ENCODE measurements at regions not wholly inside any gene's neighbourhood (a gene's known extent, or its start where the extent isn't known, plus 50 kb on each side); places are given as distances from the start of the nearest gene placed in this dataset.

DNA sequence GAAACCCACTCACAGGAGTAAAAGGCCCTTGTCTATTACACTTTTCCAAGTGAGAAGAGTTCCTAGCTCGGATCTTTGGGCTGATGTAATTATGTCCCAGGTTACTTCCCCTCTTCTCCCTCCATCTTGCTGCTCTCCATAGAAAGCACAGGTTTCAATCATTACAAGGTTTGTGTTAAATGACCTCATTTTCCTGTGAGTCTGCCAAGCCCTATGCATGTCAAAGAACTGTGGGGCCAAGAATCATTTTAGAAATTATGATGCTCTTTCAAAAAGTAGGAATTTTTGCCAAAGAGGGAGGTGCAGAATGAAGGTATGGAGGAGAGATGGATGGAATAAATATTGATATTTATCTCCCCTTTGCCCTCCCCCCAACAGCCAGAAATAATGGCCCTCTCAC is 129.3 kb upstream of the TPM1 start:
- H3K27ac ChIP-seq (ENCODE audit: low read depth, low read length) = no peak overlapping the region
- H3K27me3 ChIP-seq (ENCODE audit: control insufficient read depth in 1 of 2, insufficient read depth in 2 of 2, low read length in 2 of 2) = no peaks in the 10 kb centered on the region
- peaks cover 13% of the 10 kb centered on the region for H3K4me1 ChIP-seq (ENCODE audit: insufficient read depth, low read length)
- H3K36me3 ChIP-seq (ENCODE audit: insufficient read depth, low read length) = no peaks in the 10 kb centered on the region
- no peaks in the 10 kb centered on the region for H3K9me3 ChIP-seq (ENCODE audit: low read length)
- H3K9ac ChIP-seq (ENCODE audit: low read length) = no peak overlapping the region
- H3K4me3 ChIP-seq (ENCODE audit: low read depth in 1 of 2, low read length in 2 of 2) = no peak overlapping the region

DNA sequence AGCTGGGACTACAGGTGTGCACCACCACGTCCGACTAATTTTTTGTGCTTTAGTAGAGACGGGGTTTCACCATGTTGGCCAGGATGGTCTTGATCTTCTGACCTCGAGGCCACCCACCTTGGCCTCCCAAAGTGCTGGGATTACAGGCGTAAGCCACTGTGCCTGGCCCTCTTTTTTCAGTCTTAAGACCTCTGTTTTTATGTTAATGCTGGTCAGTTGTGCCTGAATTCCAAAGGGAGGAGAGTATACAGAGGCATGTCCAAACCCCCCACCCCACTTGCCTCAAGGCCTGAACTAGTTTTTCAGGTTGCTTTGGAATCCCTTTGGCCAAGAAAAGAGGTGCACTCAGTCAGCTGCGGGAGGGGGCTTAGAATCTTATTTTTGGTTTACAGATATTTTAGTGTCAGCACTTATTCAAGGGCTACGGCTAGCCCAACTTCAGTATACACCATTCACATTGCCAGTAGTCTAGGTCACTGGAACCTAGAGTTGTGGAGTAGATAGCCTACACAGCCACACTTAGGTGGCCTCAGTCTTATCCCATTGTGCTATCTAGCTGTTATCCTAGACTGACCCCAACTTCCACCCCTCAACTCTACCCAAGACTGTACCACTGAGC is 128.0 kb upstream of the TPM1 start:
- Histone ChIP-seq H3K27me3 (ENCODE audit: control insufficient read depth in 1 of 2, insufficient read depth in 2 of 2, low read length in 2 of 2) (no peaks in the 10 kb centered on the region), H3K4me3 (ENCODE audit: low read depth in 1 of 2, low read length in 2 of 2) (no peak overlapping the region), H3K4me1 (ENCODE audit: insufficient read depth, low read length) (peaks cover 13% of the 10 kb centered on the region), H3K9me3 (ENCODE audit: low read length) (no peaks in the 10 kb centered on the region), H3K9ac (ENCODE audit: low read length) (no peak overlapping the region), H3K36me3 (ENCODE audit: insufficient read depth, low read length) (no peaks in the 10 kb centered on the region), H3K27ac (ENCODE audit: low read depth, low read length) (no peak overlapping the region)

DNA sequence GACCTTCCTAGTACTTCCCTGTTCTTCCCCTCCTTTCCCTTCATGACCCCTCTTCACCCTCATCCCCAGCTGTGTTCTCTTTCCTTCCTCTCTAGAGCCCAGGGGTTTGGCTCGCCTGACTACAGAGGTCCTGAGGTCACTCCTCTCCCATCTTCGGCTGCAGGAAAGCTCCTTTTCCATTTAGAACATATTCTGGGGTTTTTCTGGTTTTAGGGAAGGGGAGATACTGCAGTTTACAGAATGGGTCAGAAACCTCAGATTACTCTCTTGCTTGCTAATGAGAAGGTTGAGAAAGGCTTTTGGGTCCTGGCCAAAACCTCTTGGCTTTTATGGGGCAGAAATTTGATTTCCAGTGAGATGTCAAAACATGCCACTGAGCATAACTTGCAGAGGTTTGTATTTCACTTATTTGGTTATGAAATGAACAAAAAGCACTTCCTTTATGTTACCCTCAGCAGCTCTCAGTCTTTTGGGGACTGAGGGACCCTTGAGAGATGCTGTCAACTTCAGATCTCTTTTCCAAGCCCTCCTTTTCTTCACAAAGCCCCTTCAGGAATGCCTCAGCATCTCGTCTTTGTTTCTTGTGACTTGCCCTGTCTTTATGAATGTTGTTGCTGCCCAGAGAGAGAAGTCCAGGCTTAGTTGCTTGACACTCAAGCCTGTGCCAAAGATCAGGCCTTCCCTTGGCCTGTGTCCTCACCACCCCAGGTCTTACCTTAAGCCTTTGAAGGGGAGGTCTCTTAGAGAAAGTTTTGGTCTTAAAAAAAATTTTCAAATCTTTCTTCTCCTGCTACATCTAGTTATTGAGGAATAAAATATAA is 121.7 kb upstream of the TPM1 start:
- no peak overlapping the region for H3K27ac ChIP-seq (ENCODE audit: low read depth, low read length)
- H3K9me3 ChIP-seq (ENCODE audit: low read length) = no peaks in the 10 kb centered on the region
- H3K9ac ChIP-seq (ENCODE audit: low read length) = no peak overlapping the region
- H3K27me3 ChIP-seq (ENCODE audit: control insufficient read depth in 1 of 2, insufficient read depth in 2 of 2, low read length in 2 of 2) = no peaks in the 10 kb centered on the region
- no peaks in the 10 kb centered on the region for H3K36me3 ChIP-seq (ENCODE audit: insufficient read depth, low read length)
- no peak overlapping the region for H3K4me3 ChIP-seq (ENCODE audit: low read depth in 1 of 2, low read length in 2 of 2)
- H3K4me1 ChIP-seq (ENCODE audit: insufficient read depth, low read length) = peaks cover 8% of the 10 kb centered on the region

- Histone ChIP-seq H3K4me1 (ENCODE audit: insufficient read depth, low read length) (peaks cover 8% of the 10 kb centered on the region), H3K27me3 (ENCODE audit: control insufficient read depth in 1 of 2, insufficient read depth in 2 of 2, low read length in 2 of 2) (no peaks in the 10 kb centered on the region), H3K27ac (ENCODE audit: low read depth, low read length) (no peak overlapping the region), H3K36me3 (ENCODE audit: insufficient read depth, low read length) (no peaks in the 10 kb centered on the region), H3K9ac (ENCODE audit: low read length) (no peak overlapping the region), H3K9me3 (ENCODE audit: low read length) (no peaks in the 10 kb centered on the region), H3K4me3 (ENCODE audit: low read depth in 1 of 2, low read length in 2 of 2) (no peak overlapping the region)
Observed at GRCh38 chr15:62922514-62922913, 120.0 kb upstream of the TPM1 start.

- Histone ChIP-seq H3K4me1 (ENCODE audit: insufficient read depth, low read length) (peaks cover 4% of the 10 kb centered on the region), H3K27me3 (ENCODE audit: control insufficient read depth in 1 of 2, insufficient read depth in 2 of 2, low read length in 2 of 2) (no peaks in the 10 kb centered on the region), H3K9ac (ENCODE audit: low read length) (no peak overlapping the region), H3K27ac (ENCODE audit: low read depth, low read length) (no peak overlapping the region), H3K9me3 (ENCODE audit: low read length) (no peaks in the 10 kb centered on the region), H3K36me3 (ENCODE audit: insufficient read depth, low read length) (no peaks in the 10 kb centered on the region), H3K4me3 (ENCODE audit: low read depth in 1 of 2, low read length in 2 of 2) (no peak overlapping the region)
Observed at GRCh38 chr15:62925875-62926274, 116.7 kb upstream of the TPM1 start.

GRCh38 chr15:62927196-62927595 is 115.4 kb upstream of the TPM1 start:
- Histone ChIP-seq H3K27ac (ENCODE audit: low read depth, low read length) (no peak overlapping the region), H3K9ac (ENCODE audit: low read length) (no peak overlapping the region), H3K4me3 (ENCODE audit: low read depth in 1 of 2, low read length in 2 of 2) (no peak overlapping the region), H3K4me1 (ENCODE audit: insufficient read depth, low read length) (no peaks in the 10 kb centered on the region), H3K36me3 (ENCODE audit: insufficient read depth, low read length) (no peaks in the 10 kb centered on the region), H3K9me3 (ENCODE audit: low read length) (no peaks in the 10 kb centered on the region), H3K27me3 (ENCODE audit: control insufficient read depth in 1 of 2, insufficient read depth in 2 of 2, low read length in 2 of 2) (no peaks in the 10 kb centered on the region)

GRCh38 chr15:62927836-62928235 is 114.7 kb upstream of the TPM1 start:
- Histone ChIP-seq H3K9ac (ENCODE audit: low read length) (no peak overlapping the region), H3K36me3 (ENCODE audit: insufficient read depth, low read length) (no peaks in the 10 kb centered on the region), H3K9me3 (ENCODE audit: low read length) (no peaks in the 10 kb centered on the region), H3K27ac (ENCODE audit: low read depth, low read length) (no peak overlapping the region), H3K4me1 (ENCODE audit: insufficient read depth, low read length) (no peaks in the 10 kb centered on the region), H3K27me3 (ENCODE audit: control insufficient read depth in 1 of 2, insufficient read depth in 2 of 2, low read length in 2 of 2) (no peaks in the 10 kb centered on the region), H3K4me3 (ENCODE audit: low read depth in 1 of 2, low read length in 2 of 2) (no peak overlapping the region)

GRCh38 chr15:62928242-62928999 is 114.1 kb upstream of the TPM1 start:
- no peaks in the 10 kb centered on the region for H3K36me3 ChIP-seq (ENCODE audit: insufficient read depth, low read length)
- H3K9ac ChIP-seq (ENCODE audit: low read length) = no peak overlapping the region
- H3K4me3 ChIP-seq (ENCODE audit: low read depth in 1 of 2, low read length in 2 of 2) = no peak overlapping the region
- no peaks in the 10 kb centered on the region for H3K27me3 ChIP-seq (ENCODE audit: control insufficient read depth in 1 of 2, insufficient read depth in 2 of 2, low read length in 2 of 2)
- no peaks in the 10 kb centered on the region for H3K4me1 ChIP-seq (ENCODE audit: insufficient read depth, low read length)
- H3K27ac ChIP-seq (ENCODE audit: low read depth, low read length) = no peak overlapping the region
- no peaks in the 10 kb centered on the region for H3K9me3 ChIP-seq (ENCODE audit: low read length)

DNA sequence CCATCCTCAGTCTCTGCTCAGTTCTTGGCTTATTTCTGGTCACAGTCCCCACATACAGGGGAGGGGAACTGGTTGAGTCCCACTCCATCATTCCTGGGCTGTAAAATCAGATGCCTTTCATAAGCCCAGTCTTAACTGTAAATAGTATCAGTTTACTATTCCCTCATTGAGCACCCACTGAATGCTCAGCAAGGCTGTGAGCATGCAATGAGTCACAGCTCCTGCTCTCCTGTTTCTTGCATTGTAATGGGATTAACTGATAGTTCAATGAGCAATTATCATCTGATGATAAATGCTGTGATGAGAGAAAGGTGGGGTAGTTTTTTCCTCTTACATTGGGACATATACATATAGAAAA is 113.6 kb upstream of the TPM1 start:
- no peak overlapping the region for H3K4me3 ChIP-seq (ENCODE audit: low read depth in 1 of 2, low read length in 2 of 2)
- no peaks in the 10 kb centered on the region for H3K36me3 ChIP-seq (ENCODE audit: insufficient read depth, low read length)
- H3K9me3 ChIP-seq (ENCODE audit: low read length) = no peaks in the 10 kb centered on the region
- no peak overlapping the region for H3K9ac ChIP-seq (ENCODE audit: low read length)
- no peak overlapping the region for H3K27ac ChIP-seq (ENCODE audit: low read depth, low read length)
- H3K4me1 ChIP-seq (ENCODE audit: insufficient read depth, low read length) = no peaks in the 10 kb centered on the region
- H3K27me3 ChIP-seq (ENCODE audit: control insufficient read depth in 1 of 2, insufficient read depth in 2 of 2, low read length in 2 of 2) = no peaks in the 10 kb centered on the region

- no peaks in the 10 kb centered on the region for H3K27me3 ChIP-seq (ENCODE audit: control insufficient read depth in 1 of 2, insufficient read depth in 2 of 2, low read length in 2 of 2)
- H3K36me3 ChIP-seq (ENCODE audit: insufficient read depth, low read length) = no peaks in the 10 kb centered on the region
- no peak overlapping the region for H3K4me3 ChIP-seq (ENCODE audit: low read depth in 1 of 2, low read length in 2 of 2)
- no peaks in the 10 kb centered on the region for H3K9me3 ChIP-seq (ENCODE audit: low read length)
- no peak overlapping the region for H3K9ac ChIP-seq (ENCODE audit: low read length)
- no peaks in the 10 kb centered on the region for H3K4me1 ChIP-seq (ENCODE audit: insufficient read depth, low read length)
- no peak overlapping the region for H3K27ac ChIP-seq (ENCODE audit: low read depth, low read length)
Observed at GRCh38 chr15:62931650-62932049, 110.9 kb upstream of the TPM1 start.

DNA sequence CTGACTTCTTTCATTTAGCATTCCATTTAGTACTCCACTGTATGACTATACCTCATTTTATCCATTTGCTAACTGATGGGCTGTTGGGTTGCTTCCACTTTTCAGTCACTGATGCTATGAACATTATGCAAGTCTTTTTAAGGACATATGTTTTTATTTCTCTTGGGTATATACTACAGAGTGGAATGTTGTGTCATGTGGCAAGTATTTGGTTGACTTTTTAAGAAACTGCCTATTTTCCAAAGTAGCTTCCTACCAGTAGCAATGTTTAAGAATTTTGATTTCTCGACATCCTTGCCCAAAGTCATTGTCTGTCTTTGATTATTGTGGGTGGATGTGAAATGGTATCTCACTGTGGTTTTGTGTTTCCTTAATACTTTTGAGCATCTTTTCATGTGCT is 110.1 kb upstream of the TPM1 start:
- H3K4me1 ChIP-seq (ENCODE audit: insufficient read depth, low read length) = no peaks in the 10 kb centered on the region

More for the DNA sequence above, 110.1 kb upstream of the TPM1 start:
- Histone ChIP-seq H3K27ac (ENCODE audit: low read depth, low read length) (no peak overlapping the region), H3K9ac (ENCODE audit: low read length) (no peak overlapping the region), H3K9me3 (ENCODE audit: low read length) (no peaks in the 10 kb centered on the region), H3K27me3 (ENCODE audit: control insufficient read depth in 1 of 2, insufficient read depth in 2 of 2, low read length in 2 of 2) (no peaks in the 10 kb centered on the region), H3K4me3 (ENCODE audit: low read depth in 1 of 2, low read length in 2 of 2) (no peak overlapping the region), H3K36me3 (ENCODE audit: insufficient read depth, low read length) (no peaks in the 10 kb centered on the region)
